ENCODE measurements at regions not wholly inside any gene's neighbourhood (a gene's known extent, or its start where the extent isn't known, plus 50 kb on each side); places are given as distances from the start of the nearest gene placed in this dataset.
"Not testable (repeated sequence)": the region's sequence is repeated elsewhere in the genome, so short reads cannot be mapped to it uniquely, and the experiment has no call there.

- DNase-seq, result no peak
Measured at GRCh38 chr2:146992057-146992456, 852.8 kb upstream of the ACVR2A start.

GRCh38 chr2:146990311-146991054, 854.3 kb upstream of the ACVR2A start:
- DNase-seq, result no peak

- DNase-seq, result no peak
Measured at GRCh38 chr2:146989741-146990140, 855.1 kb upstream of the ACVR2A start.

- DNase-seq, result no peak
Measured at GRCh38 chr2:146987996-146988395, 856.8 kb upstream of the ACVR2A start.

- no peak for DNase-seq
Measured at GRCh38 chr2:146986161-146986560, 858.7 kb upstream of the ACVR2A start.

- no peak for DNase-seq
Measured at GRCh38 chr2:146985753-146986152, 859.1 kb upstream of the ACVR2A start.

GRCh38 chr2:146984014-146984413, 860.8 kb upstream of the ACVR2A start:
- DNase-seq, result no peak

GRCh38 chr2:146982393-146982846, 862.4 kb upstream of the ACVR2A start:
- DNase-seq, result no peak

- DNase-seq, result no peak
Measured at GRCh38 chr2:146981921-146982320, 862.9 kb upstream of the ACVR2A start.

- no peak for DNase-seq
Measured at GRCh38 chr2:146979746-146980145, 865.1 kb upstream of the ACVR2A start.

GRCh38 chr2:146978577-146979555, 866.0 kb upstream of the ACVR2A start:
- no peak for DNase-seq

GRCh38 chr2:146970981-146971380, 873.8 kb upstream of the ACVR2A start:
- peak; percentile 78 for DNase-seq

GRCh38 chr2:146969703-146970102, 875.1 kb upstream of the ACVR2A start:
- not testable (repeated sequence) for DNase-seq

- no peak for DNase-seq
Measured at GRCh38 chr2:146964494-146964893, 880.3 kb upstream of the ACVR2A start.

GRCh38 chr2:146954544-146954943, 890.3 kb upstream of the ACVR2A start:
- no peak for DNase-seq

- DNase-seq, result no peak
Measured at GRCh38 chr2:146952696-146953095, 892.1 kb upstream of the ACVR2A start.

- no peak for DNase-seq
Measured at GRCh38 chr2:146950911-146951310, 893.9 kb upstream of the ACVR2A start.

- DNase-seq, result no peak
Measured at GRCh38 chr2:146950361-146950760, 894.5 kb upstream of the ACVR2A start.

GRCh38 chr2:146949400-146949799, 895.4 kb upstream of the ACVR2A start:
- no peak for DNase-seq

- DNase-seq, result no peak
Measured at GRCh38 chr2:146944601-146945000, 900.2 kb upstream of the ACVR2A start.

- no peak for DNase-seq
Measured at GRCh38 chr2:146939991-146940685, 904.7 kb upstream of the ACVR2A start.

GRCh38 chr2:146934921-146935320, 909.9 kb upstream of the ACVR2A start:
- no peak for DNase-seq

- DNase-seq, result no peak
Measured at GRCh38 chr2:146931109-146931508, 913.7 kb upstream of the ACVR2A start.
